ENCODE measurements at regions not wholly inside any gene's neighbourhood (a gene's known extent, or its start where the extent isn't known, plus 50 kb on each side); places are given as distances from the start of the nearest gene placed in this dataset.
A peak's percentile ranks its signal among the peaks of the same experiment; 100 is the strongest.

- TF ChIP-seq CTCF (IDR thresholded peaks at IDR 0.05; ENCODE audit: low read length, missing control alignments) = no peak
- no peak overlapping the region for H3K4me3 ChIP-seq (replicated peaks; ENCODE audit: low read depth, low read length)
- no peak for DNase-seq (ENCODE audit: low read depth)
Measured at GRCh38 chr2:4049463-4049862, 346.1 kb downstream of the DCDC2C start.

GRCh38 chr2:4053769-4054493, 350.6 kb downstream of the DCDC2C start:
- no peak overlapping the region for H3K4me3 ChIP-seq (replicated peaks; ENCODE audit: low read depth, low read length)
- TF ChIP-seq CTCF (IDR thresholded peaks at IDR 0.05; ENCODE audit: low read length, missing control alignments) = peak; percentile 5
- DNase-seq (ENCODE audit: low read depth) = peak; percentile 4

- no peak overlapping the region for H3K4me3 ChIP-seq (replicated peaks; ENCODE audit: low read depth, low read length)
- no peak for TF ChIP-seq CTCF (IDR thresholded peaks at IDR 0.05; ENCODE audit: low read length, missing control alignments)
- no peak for DNase-seq (ENCODE audit: low read depth)
Measured at GRCh38 chr2:4066217-4066616, 362.8 kb downstream of the DCDC2C start.

GRCh38 chr2:4073026-4073569, 369.7 kb downstream of the DCDC2C start:
- H3K4me3 ChIP-seq (replicated peaks; ENCODE audit: low read depth, low read length) = no peak overlapping the region
- no peak for DNase-seq (ENCODE audit: low read depth)
- no peak for TF ChIP-seq CTCF (IDR thresholded peaks at IDR 0.05; ENCODE audit: low read length, missing control alignments)

- no peak overlapping the region for H3K4me3 ChIP-seq (replicated peaks; ENCODE audit: low read depth, low read length)
- TF ChIP-seq CTCF (IDR thresholded peaks at IDR 0.05; ENCODE audit: low read length, missing control alignments) = no peak
- no peak for DNase-seq (ENCODE audit: low read depth)
Measured at GRCh38 chr2:4077017-4077416, 373.6 kb downstream of the DCDC2C start.

GRCh38 chr2:4085186-4085585, 381.8 kb downstream of the DCDC2C start:
- no peak for TF ChIP-seq CTCF (IDR thresholded peaks at IDR 0.05; ENCODE audit: low read length, missing control alignments)
- no peak overlapping the region for H3K4me3 ChIP-seq (replicated peaks; ENCODE audit: low read depth, low read length)
- no peak for DNase-seq (ENCODE audit: low read depth)

Measured in fibroblast of pulmonary artery (primary cell).